Body of pancreas (tissue), 4 donors: ENCODE measurements at regions not wholly inside any gene's neighbourhood (a gene's known extent, or its start where the extent isn't known, plus 50 kb on each side); places are given as distances from the start of the nearest gene placed in this dataset.

ENCODE experiments used
- CTCF ChIP-seq, 7 experiments: fragments of 450-650 bp in 4 of 7; fragments of 200-600 bp in 3 of 7; sonication (generic) in 3 of 7; IDR thresholded peaks; one replicate each; pipeline ENCODE4 v1.5.1; 2016 to 2019; ENCODE audit warnings: antibody characterized with exemption in 7 of 7
- POLR2A ChIP-seq, 3 donors: fragments of 450-650 bp; IDR thresholded peaks; one replicate each; pipeline ENCODE4 v1.6.1; 2016; ENCODE audit warnings: antibody characterized with exemption in 3 of 3, mild to moderate bottlenecking in 2 of 3

- TF ChIP-seq CTCF (IDR thresholded peaks at IDR 0.05) (no peak), POLR2A (IDR thresholded peaks at IDR 0.05) (no peak)
Observed at GRCh38 chrY:14248878-14249576, 193.0 kb downstream of the VCY1B start.
